ENCODE measurements at regions not wholly inside any gene's neighbourhood (a gene's known extent, or its start where the extent isn't known, plus 50 kb on each side); places are given as distances from the start of the nearest gene placed in this dataset.
A peak's percentile ranks its signal among the peaks of the same experiment; 100 is the strongest.

DNA sequence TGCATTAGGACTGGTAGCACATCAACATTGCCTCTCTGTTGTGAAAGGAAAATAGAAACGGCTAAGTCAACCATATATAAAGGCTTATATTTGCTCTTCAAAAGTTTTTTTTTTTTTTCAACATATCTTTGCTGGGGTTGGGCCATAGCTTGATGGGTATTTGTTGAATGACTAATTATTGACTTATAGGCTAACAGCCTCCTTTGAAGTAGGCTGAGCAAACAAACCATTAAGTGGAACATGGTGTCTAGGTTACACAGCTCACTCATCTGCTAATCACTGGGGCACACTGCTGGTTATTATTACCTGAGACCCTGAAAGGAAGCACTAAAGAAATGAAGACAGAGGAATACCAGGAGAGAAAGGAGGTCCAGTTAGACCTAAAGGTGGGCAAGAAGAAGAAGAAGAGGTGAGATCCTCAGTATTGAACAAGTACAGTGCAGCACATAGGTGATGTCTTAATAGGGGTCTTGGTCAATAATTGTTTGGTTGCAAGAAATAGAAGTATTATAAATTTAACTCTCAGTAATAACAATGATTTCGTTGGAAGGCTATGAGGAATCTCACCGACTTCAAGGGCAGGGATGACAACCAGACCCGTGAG is 139.4 kb downstream of the RPLP1 start:
- peaks cover 52% of the 10 kb centered on the region for H3K4me1 ChIP-seq
- no peak overlapping the region for H3K27ac ChIP-seq
- H3K9me3 ChIP-seq = no peaks in the 10 kb centered on the region
- intact Hi-C loops (cut with DNase I) = no loop called here
- no peaks in the 10 kb centered on the region for H3K36me3 ChIP-seq
- DNase-seq (no peak), ATAC-seq (peak; percentile 27 to 56)
- H3K4me3 ChIP-seq = no peak overlapping the region
- TF ChIP-seq, protein P1, sequence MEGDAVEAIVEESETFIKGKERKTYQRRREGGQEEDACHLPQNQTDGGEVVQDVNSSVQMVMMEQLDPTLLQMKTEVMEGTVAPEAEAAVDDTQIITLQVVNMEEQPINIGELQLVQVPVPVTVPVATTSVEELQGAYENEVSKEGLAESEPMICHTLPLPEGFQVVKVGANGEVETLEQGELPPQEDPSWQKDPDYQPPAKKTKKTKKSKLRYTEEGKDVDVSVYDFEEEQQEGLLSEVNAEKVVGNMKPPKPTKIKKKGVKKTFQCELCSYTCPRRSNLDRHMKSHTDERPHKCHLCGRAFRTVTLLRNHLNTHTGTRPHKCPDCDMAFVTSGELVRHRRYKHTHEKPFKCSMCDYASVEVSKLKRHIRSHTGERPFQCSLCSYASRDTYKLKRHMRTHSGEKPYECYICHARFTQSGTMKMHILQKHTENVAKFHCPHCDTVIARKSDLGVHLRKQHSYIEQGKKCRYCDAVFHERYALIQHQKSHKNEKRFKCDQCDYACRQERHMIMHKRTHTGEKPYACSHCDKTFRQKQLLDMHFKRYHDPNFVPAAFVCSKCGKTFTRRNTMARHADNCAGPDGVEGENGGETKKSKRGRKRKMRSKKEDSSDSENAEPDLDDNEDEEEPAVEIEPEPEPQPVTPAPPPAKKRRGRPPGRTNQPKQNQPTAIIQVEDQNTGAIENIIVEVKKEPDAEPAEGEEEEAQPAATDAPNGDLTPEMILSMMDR (IDR thresholded peaks at IDR 0.05) = no peak
- no peaks in the 10 kb centered on the region for H3K27me3 ChIP-seq (ENCODE audit: low read depth)

DNA sequence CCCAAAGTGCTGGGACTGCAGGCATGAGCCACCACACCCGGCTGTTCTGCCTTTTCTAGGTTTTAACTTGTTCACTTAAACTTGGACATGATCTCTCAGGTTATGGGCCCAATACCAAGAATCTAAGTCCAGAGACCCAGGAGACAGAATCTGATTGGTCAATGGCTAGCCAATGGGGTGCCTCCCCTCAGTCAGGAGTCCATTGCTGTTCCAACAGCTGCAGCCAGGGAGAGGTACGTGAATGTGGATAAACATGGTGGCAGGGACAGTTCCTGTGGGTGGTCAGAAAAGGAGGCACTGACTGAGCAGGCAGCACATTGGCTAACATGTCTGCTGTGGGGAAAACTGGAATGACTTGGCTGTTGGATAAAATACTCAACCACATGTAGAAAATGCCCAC is 140.3 kb downstream of the RPLP1 start:
- TF ChIP-seq, protein P1 (IDR thresholded peaks at IDR 0.05) = no peak
- Histone ChIP-seq H3K36me3 (no peaks in the 10 kb centered on the region), H3K9me3 (no peaks in the 10 kb centered on the region), H3K4me1 (peaks cover 52% of the 10 kb centered on the region), H3K27ac (no peak overlapping the region), H3K27me3 (ENCODE audit: low read depth) (no peaks in the 10 kb centered on the region), H3K4me3 (no peak overlapping the region)
- no peak for DNase-seq
- ATAC-seq = no peak
- intact Hi-C loops (cut with DNase I) = no loop called here

DNA sequence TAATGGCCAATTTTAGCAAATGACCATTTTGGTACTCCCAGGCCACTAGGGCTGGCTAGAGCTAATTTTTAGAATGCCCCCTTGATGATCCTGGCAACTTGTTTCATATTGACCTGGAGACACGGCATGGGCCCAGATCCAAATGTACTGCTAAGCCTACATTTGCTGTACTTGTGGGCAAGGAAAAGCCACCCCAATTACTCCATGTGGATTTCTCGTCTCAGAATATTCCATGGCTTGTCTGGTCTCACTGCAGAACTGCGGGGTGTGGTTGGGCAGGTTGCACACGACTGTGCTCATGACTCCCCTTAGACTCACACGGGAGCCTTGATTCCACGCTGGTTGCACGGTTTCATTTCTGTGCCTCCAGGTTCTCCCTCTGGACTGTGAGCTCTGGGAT is 140.9 kb downstream of the RPLP1 start:
- Histone ChIP-seq H3K27ac (no peak overlapping the region), H3K27me3 (ENCODE audit: low read depth) (no peaks in the 10 kb centered on the region), H3K36me3 (no peaks in the 10 kb centered on the region), H3K4me1 (peaks cover 52% of the 10 kb centered on the region), H3K9me3 (no peaks in the 10 kb centered on the region), H3K4me3 (no peak overlapping the region)
- DNase-seq (no peak), ATAC-seq (no peak)
- intact Hi-C loops (cut with DNase I) = no loop called here
- TF ChIP-seq, protein P1 (IDR thresholded peaks at IDR 0.05) = no peak

DNA sequence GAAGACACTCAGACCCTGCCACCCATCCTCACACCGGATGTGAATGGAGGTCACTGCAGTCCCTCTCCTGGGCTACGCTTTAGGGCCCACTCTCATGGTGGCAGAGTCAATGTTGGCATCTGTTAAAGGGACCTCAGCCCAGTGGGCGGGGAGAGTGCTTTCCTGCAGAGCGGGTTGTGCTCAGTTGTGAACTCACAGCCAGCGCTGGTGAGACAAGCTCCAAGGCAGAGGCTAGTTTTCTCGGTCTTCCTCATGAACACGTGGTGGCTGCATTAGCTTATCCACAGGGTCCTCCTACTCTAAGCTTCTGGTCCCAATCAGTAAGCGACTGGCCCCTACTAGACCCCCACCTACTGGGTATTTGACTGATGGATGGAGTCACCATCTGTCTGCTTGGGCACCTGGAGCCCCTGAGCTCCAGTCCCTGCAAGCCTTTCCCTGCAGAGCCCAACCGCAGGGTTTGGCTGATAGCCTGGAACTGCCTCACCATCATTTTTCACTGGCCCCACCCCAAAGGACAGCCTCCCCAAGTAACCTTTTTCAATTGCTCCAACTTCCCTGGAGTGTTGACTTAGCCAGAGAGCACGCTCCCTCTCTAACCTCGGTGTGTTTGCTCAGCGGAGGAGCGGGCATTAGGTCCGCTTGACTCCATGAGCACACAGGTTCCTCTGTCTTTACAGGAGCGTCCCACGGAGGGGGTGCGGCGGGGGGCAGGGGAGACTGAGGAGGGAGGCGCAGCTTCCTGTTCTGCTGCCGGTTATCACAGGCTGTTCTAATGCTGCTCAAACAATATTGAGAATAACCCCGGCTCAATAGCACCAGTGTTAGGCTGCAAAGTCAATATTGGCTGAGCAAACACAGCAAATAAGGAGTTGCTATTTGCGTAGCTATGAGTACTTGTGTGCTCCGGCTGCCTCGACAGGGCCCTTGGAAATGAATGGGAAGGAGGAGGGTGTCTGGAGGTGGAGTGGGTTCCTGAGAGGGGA is 141.7 kb downstream of the RPLP1 start:
- no peaks in the 10 kb centered on the region for H3K27me3 ChIP-seq (ENCODE audit: low read depth)
- intact Hi-C loops (cut with DNase I) = no loop called here
- H3K9me3 ChIP-seq = no peaks in the 10 kb centered on the region
- ATAC-seq (peak; percentile 87 to 92), DNase-seq (peak; percentile 93)
- TF ChIP-seq, protein P1 (IDR thresholded peaks at IDR 0.05) = no peak
- H3K36me3 ChIP-seq = no peaks in the 10 kb centered on the region
- H3K27ac ChIP-seq = peak overlapping the region; percentile 81
- peaks cover 52% of the 10 kb centered on the region for H3K4me1 ChIP-seq
- H3K4me3 ChIP-seq = no peak overlapping the region

DNA sequence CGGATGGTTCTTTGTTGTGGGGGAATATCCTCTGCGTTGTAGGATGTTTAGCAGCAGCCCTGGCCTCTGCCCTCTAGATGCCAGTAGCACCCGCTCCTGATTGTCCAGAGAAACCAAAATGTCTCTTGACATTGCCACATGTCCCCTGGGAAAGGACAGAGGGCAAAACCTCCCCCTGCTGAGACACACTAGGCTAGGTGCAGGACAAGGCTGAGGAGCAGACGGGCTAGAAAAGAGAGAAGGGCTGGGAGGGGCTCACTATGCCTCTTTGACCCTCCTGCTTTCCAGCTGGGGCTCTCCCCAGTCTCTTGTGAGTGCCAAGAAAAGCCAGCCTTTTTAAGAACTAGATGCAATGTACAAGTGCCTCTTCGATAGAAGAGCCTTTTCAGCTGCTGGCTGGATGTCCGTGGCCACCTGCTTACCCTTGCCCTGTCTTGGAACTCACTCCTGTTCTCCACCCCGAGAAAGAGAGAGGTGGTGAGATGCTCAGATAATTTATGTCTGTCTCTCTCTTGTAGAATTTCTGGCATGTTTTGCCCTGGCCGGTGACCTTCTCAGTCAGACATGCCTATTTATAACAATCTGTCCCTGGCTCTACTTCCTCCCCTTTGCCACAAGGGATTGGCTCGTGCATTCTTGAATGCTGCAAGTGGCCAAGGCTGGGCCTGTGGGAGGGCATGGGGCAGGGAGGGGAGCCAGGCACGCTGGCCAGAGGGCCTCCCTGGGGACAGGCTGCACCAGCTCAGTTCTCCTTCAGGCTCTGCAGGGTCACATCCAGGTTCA is 142.6 kb downstream of the RPLP1 start:
- Histone ChIP-seq H3K27ac (peak overlapping the region; percentile 81), H3K27me3 (ENCODE audit: low read depth) (no peaks in the 10 kb centered on the region), H3K4me3 (no peak overlapping the region), H3K4me1 (peaks cover 52% of the 10 kb centered on the region), H3K36me3 (no peaks in the 10 kb centered on the region), H3K9me3 (no peaks in the 10 kb centered on the region)
- intact Hi-C loops (cut with DNase I) = no loop called here
- ATAC-seq (peak; percentile 67 to 77), DNase-seq (peak; percentile 81)
- TF ChIP-seq, protein P1 (IDR thresholded peaks at IDR 0.05) = no peak
